Osteoblast (primary cell): ENCODE measurements at regions not wholly inside any gene's neighbourhood (a gene's known extent, or its start where the extent isn't known, plus 50 kb on each side); places are given as distances from the start of the nearest gene placed in this dataset.

Experiments used
- DNase-seq: peaks from one replicate; pipeline ENCODE4 v3.0.0; 2011; ENCODE audit warnings: low spot score, mixed read lengths; ENCODE audit not compliant: insufficient read length; ENCODE audit errors: missing footprints
- H2AFZ ChIP-seq: 2 replicates; pipeline ENCODE4 v1.6.0; 2011; ENCODE audit warnings: mild to moderate bottlenecking, low read length
- H3K27ac ChIP-seq: 2 replicates; pipeline ENCODE4 v1.5.1; 2011; ENCODE audit warnings: mild to moderate bottlenecking, low read depth, low read length, moderate library complexity
- H3K27me3 ChIP-seq: 2 replicates; pipeline ENCODE4 v1.6.0; 2012; ENCODE audit warnings: mild to moderate bottlenecking, control low read depth, inconsistent platforms, low read length, moderate library complexity; ENCODE audit not compliant: insufficient read depth
- H3K36me3 ChIP-seq: 2 replicates; pipeline ENCODE4 v1.5.1; 2011; ENCODE audit warnings: mild to moderate bottlenecking, low read length, control low read depth, moderate library complexity; ENCODE audit not compliant: insufficient read depth
- H3K4me1 ChIP-seq: 2 replicates; pipeline ENCODE4 v1.5.1; 2011; ENCODE audit warnings: mild to moderate bottlenecking, low read length, control low read depth, moderate library complexity; ENCODE audit not compliant: insufficient read depth
- H3K4me2 ChIP-seq: 2 replicates; pipeline ENCODE4 v1.6.0; 2011; ENCODE audit warnings: mild to moderate bottlenecking, low read length; ENCODE audit not compliant: insufficient read depth
- H3K4me3 ChIP-seq: fragments of 200-600 bp; sonication (generic); 3 replicates; pipeline ENCODE4 v1.5.1; 2012; ENCODE audit warnings: mild to moderate bottlenecking, low read length, inconsistent platforms; ENCODE audit not compliant: insufficient read depth
- H3K79me2 ChIP-seq: 2 replicates; pipeline ENCODE4 v1.6.0; 2012; ENCODE audit warnings: mild to moderate bottlenecking, low read length, control low read depth, inconsistent platforms; ENCODE audit not compliant: insufficient read depth
- H3K9me3 ChIP-seq: 2 replicates; pipeline ENCODE4 v1.5.1; 2011; ENCODE audit warnings: low read depth, low read length, control low read depth
- H4K20me1 ChIP-seq: 2 replicates; pipeline ENCODE4 v1.6.0; 2012; ENCODE audit warnings: mild to moderate bottlenecking, low read length, control low read depth; ENCODE audit not compliant: insufficient read depth
- TF ChIP-seq, protein P1 (sequence below): IDR thresholded peaks from 2 replicates; pipeline ENCODE4 v1.5.1; 2011; ENCODE audit warnings: mild to moderate bottlenecking, low read depth, low read length, moderate library complexity; ENCODE audit errors: extremely low read depth

- H3K9me3 ChIP-seq, result no peaks in the 10 kb centered on the region
- H3K4me3 ChIP-seq, result no peak overlapping the region
- no peaks in the 10 kb centered on the region for H3K79me2 ChIP-seq
- peaks cover 2% of the 10 kb centered on the region for H3K4me1 ChIP-seq
- no peaks in the 10 kb centered on the region for H3K27me3 ChIP-seq
- H4K20me1 ChIP-seq, result no peaks in the 10 kb centered on the region
- no peak overlapping the region for H3K4me2 ChIP-seq
- no peak for DNase-seq
- no peak overlapping the region for H2AFZ ChIP-seq
- TF ChIP-seq, protein P1, sequence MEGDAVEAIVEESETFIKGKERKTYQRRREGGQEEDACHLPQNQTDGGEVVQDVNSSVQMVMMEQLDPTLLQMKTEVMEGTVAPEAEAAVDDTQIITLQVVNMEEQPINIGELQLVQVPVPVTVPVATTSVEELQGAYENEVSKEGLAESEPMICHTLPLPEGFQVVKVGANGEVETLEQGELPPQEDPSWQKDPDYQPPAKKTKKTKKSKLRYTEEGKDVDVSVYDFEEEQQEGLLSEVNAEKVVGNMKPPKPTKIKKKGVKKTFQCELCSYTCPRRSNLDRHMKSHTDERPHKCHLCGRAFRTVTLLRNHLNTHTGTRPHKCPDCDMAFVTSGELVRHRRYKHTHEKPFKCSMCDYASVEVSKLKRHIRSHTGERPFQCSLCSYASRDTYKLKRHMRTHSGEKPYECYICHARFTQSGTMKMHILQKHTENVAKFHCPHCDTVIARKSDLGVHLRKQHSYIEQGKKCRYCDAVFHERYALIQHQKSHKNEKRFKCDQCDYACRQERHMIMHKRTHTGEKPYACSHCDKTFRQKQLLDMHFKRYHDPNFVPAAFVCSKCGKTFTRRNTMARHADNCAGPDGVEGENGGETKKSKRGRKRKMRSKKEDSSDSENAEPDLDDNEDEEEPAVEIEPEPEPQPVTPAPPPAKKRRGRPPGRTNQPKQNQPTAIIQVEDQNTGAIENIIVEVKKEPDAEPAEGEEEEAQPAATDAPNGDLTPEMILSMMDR, result no peak
- H3K36me3 ChIP-seq, result no peaks in the 10 kb centered on the region
- no peak overlapping the region for H3K27ac ChIP-seq
These were observed 165.1 kb upstream of the STAC start for GRCh38 chr3:36215241-36215640.

DNA sequence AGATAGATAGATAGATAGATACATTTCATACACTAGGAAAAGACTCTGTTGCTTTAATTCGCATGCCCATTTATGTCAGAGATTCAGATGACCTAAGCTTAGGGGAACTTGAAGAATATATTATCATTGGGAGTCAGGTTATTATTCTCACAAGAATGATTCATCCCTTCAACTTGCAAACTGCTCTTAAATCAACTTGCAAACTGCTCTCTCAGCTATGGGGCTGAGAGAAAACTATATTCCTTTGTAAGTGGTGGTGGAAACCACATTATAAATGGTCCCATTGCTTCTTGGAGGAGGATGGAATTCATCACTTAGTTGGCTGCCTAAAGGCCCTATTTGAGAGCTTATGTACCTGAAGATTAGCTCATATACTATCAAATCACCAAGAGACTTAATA lies 160.9 kb upstream of the STAC start:
- Histone ChIP-seq H3K36me3 (no peaks in the 10 kb centered on the region), H2AFZ (no peak overlapping the region), H3K4me2 (no peak overlapping the region), H3K4me3 (no peak overlapping the region), H3K27me3 (no peaks in the 10 kb centered on the region), H3K4me1 (no peaks in the 10 kb centered on the region), H3K27ac (no peak overlapping the region), H3K79me2 (no peaks in the 10 kb centered on the region), H3K9me3 (no peaks in the 10 kb centered on the region), H4K20me1 (no peaks in the 10 kb centered on the region)
- TF ChIP-seq, protein P1, result no peak
- DNase-seq, result no peak

- Histone ChIP-seq H3K27me3 (no peaks in the 10 kb centered on the region), H3K36me3 (no peaks in the 10 kb centered on the region), H3K27ac (no peak overlapping the region), H3K79me2 (no peaks in the 10 kb centered on the region), H3K4me3 (no peak overlapping the region), H3K4me1 (no peaks in the 10 kb centered on the region), H4K20me1 (no peaks in the 10 kb centered on the region), H3K4me2 (no peak overlapping the region), H2AFZ (no peak overlapping the region), H3K9me3 (no peaks in the 10 kb centered on the region)
- TF ChIP-seq, protein P1, result no peak
- DNase-seq, result no peak
These were observed 160.1 kb upstream of the STAC start for GRCh38 chr3:36220173-36220572.

DNA sequence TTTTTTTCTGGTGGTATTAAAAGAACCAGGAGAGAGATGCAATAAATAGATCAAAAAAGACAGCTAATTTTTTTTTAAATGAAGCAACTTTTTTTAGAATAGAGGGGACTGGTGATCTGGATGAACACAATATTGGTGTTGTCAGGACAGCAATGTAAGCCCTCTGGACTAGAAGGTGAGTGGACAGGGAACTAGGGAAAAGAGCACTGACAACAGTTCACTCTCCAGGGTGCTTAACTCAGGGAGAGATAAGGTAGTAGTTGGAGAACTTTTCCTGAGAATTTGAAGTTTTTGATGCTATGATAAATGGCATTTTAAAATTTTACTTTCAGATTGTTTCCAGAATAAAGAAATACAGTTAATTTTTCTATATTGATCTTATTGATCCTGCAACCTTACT lies 158.3 kb upstream of the STAC start:
- Histone ChIP-seq H3K9me3 (no peaks in the 10 kb centered on the region), H3K4me3 (no peak overlapping the region), H3K4me2 (no peak overlapping the region), H2AFZ (no peak overlapping the region), H3K27ac (no peak overlapping the region), H4K20me1 (no peaks in the 10 kb centered on the region), H3K27me3 (no peaks in the 10 kb centered on the region), H3K36me3 (no peaks in the 10 kb centered on the region), H3K4me1 (no peaks in the 10 kb centered on the region), H3K79me2 (no peaks in the 10 kb centered on the region)
- TF ChIP-seq, protein P1, result no peak
- DNase-seq, result no peak
